ENCODE measurements at regions not wholly inside any gene's neighbourhood (a gene's known extent, or its start where the extent isn't known, plus 50 kb on each side); places are given as distances from the start of the nearest gene placed in this dataset.

- no peak for TF ChIP-seq CTCF (IDR thresholded peaks at IDR 0.05; ENCODE audit: insufficient read depth, low read length, poor library complexity, severe bottlenecking)
- H3K4me3 ChIP-seq (ENCODE audit: low read depth, low read length): no peak overlapping the region
- no peaks in the 10 kb centered on the region for H3K27me3 ChIP-seq (ENCODE audit: control insufficient read depth, insufficient read depth, low read length)
- no peak for DNase-seq (ENCODE audit: low read depth)
- H3K36me3 ChIP-seq (ENCODE audit: control insufficient read depth, insufficient read depth, low read length): no peaks in the 10 kb centered on the region
Measured at GRCh38 chr4:138805736-138806135, 209.8 kb upstream of the NOCT start.

GRCh38 chr4:138804711-138805110 is 210.9 kb upstream of the NOCT start:
- Histone ChIP-seq H3K27me3 (ENCODE audit: control insufficient read depth, insufficient read depth, low read length) (no peaks in the 10 kb centered on the region), H3K4me3 (ENCODE audit: low read depth, low read length) (no peak overlapping the region), H3K36me3 (ENCODE audit: control insufficient read depth, insufficient read depth, low read length) (no peaks in the 10 kb centered on the region)
- TF ChIP-seq CTCF (IDR thresholded peaks at IDR 0.05; ENCODE audit: insufficient read depth, low read length, poor library complexity, severe bottlenecking): no peak
- no peak for DNase-seq (ENCODE audit: low read depth)

GRCh38 chr4:138803051-138803450 is 212.5 kb upstream of the NOCT start:
- Histone ChIP-seq H3K4me3 (ENCODE audit: low read depth, low read length) (no peak overlapping the region), H3K27me3 (ENCODE audit: control insufficient read depth, insufficient read depth, low read length) (no peaks in the 10 kb centered on the region), H3K36me3 (ENCODE audit: control insufficient read depth, insufficient read depth, low read length) (no peaks in the 10 kb centered on the region)
- DNase-seq (ENCODE audit: low read depth): no peak
- no peak for TF ChIP-seq CTCF (IDR thresholded peaks at IDR 0.05; ENCODE audit: insufficient read depth, low read length, poor library complexity, severe bottlenecking)

GRCh38 chr4:138802499-138802898 is 213.1 kb upstream of the NOCT start:
- no peaks in the 10 kb centered on the region for H3K27me3 ChIP-seq (ENCODE audit: control insufficient read depth, insufficient read depth, low read length)
- TF ChIP-seq CTCF (IDR thresholded peaks at IDR 0.05; ENCODE audit: insufficient read depth, low read length, poor library complexity, severe bottlenecking): no peak
- no peak for DNase-seq (ENCODE audit: low read depth)

GRCh38 chr4:138800421-138800820 is 215.2 kb upstream of the NOCT start:
- H3K36me3 ChIP-seq (ENCODE audit: control insufficient read depth, insufficient read depth, low read length): no peaks in the 10 kb centered on the region
- DNase-seq (ENCODE audit: low read depth): no peak
- no peak for TF ChIP-seq CTCF (IDR thresholded peaks at IDR 0.05; ENCODE audit: insufficient read depth, low read length, poor library complexity, severe bottlenecking)
- H3K27me3 ChIP-seq (ENCODE audit: control insufficient read depth, insufficient read depth, low read length): no peaks in the 10 kb centered on the region
- H3K4me3 ChIP-seq (ENCODE audit: low read depth, low read length): no peak overlapping the region

More at GRCh38 chr4:138802499-138802898, 213.1 kb upstream of the NOCT start:
- no peak overlapping the region for H3K4me3 ChIP-seq (ENCODE audit: low read depth, low read length)
- no peaks in the 10 kb centered on the region for H3K36me3 ChIP-seq (ENCODE audit: control insufficient read depth, insufficient read depth, low read length)

GRCh38 chr4:138798404-138798803 is 217.2 kb upstream of the NOCT start:
- TF ChIP-seq CTCF (IDR thresholded peaks at IDR 0.05; ENCODE audit: insufficient read depth, low read length, poor library complexity, severe bottlenecking): no peak
- no peak overlapping the region for H3K4me3 ChIP-seq (ENCODE audit: low read depth, low read length)
- H3K27me3 ChIP-seq (ENCODE audit: control insufficient read depth, insufficient read depth, low read length): no peaks in the 10 kb centered on the region
- no peak for DNase-seq (ENCODE audit: low read depth)
- no peaks in the 10 kb centered on the region for H3K36me3 ChIP-seq (ENCODE audit: control insufficient read depth, insufficient read depth, low read length)
